Activated naive CD4-positive, alpha-beta T cell treated with anti-CD3 and anti-CD28 coated beads, Interleukin-2, amount 50 U/mL, for 24 hours (primary cell): ENCODE measurements at regions not wholly inside any gene's neighbourhood (a gene's known extent, or its start where the extent isn't known, plus 50 kb on each side); places are given as distances from the start of the nearest gene placed in this dataset.

Experiments
- H3K27ac Mint-ChIP-seq: one replicate; pipeline ENCODE4 v1.8.0; 2021; ENCODE audit warnings: mild to moderate bottlenecking, mixed read lengths
- H3K27me3 Mint-ChIP-seq: one replicate; pipeline ENCODE4 v1.8.0; 2021; ENCODE audit warnings: mixed read lengths
- H3K36me3 Mint-ChIP-seq: one replicate; pipeline ENCODE4 v1.8.0; 2021; ENCODE audit warnings: mixed read lengths
- H3K4me1 Mint-ChIP-seq: one replicate; pipeline ENCODE4 v1.8.0; 2021; ENCODE audit warnings: mixed read lengths
- H3K4me3 Mint-ChIP-seq: one replicate; pipeline ENCODE4 v1.8.0; 2021; ENCODE audit warnings: mild to moderate bottlenecking, mixed read lengths
- H3K9me3 Mint-ChIP-seq: one replicate; pipeline ENCODE4 v1.8.0; 2021; ENCODE audit warnings: mixed read lengths

GRCh38 chr11:103628121-103628520, 408.3 kb upstream of the DDI1 start:
- no peaks in the 10 kb centered on the region for H3K4me1 Mint-ChIP-seq

GRCh38 chr11:103631841-103632240, 404.6 kb upstream of the DDI1 start:
- H3K9me3 Mint-ChIP-seq: no peaks in the 10 kb centered on the region

More at GRCh38 chr11:103628121-103628520, 408.3 kb upstream of the DDI1 start:
- no peak overlapping the region for H3K27ac Mint-ChIP-seq
- H3K9me3 Mint-ChIP-seq: no peaks in the 10 kb centered on the region
- H3K4me3 Mint-ChIP-seq: no peak overlapping the region
- no peaks in the 10 kb centered on the region for H3K36me3 Mint-ChIP-seq
- peaks cover 4% of the 10 kb centered on the region for H3K27me3 Mint-ChIP-seq

GRCh38 chr11:103633068-103633788, 403.2 kb upstream of the DDI1 start:
- H3K9me3 Mint-ChIP-seq: no peaks in the 10 kb centered on the region
- H3K4me1 Mint-ChIP-seq: no peaks in the 10 kb centered on the region
- H3K27ac Mint-ChIP-seq: no peak overlapping the region
- H3K36me3 Mint-ChIP-seq: no peaks in the 10 kb centered on the region
- H3K4me3 Mint-ChIP-seq: no peak overlapping the region
- H3K27me3 Mint-ChIP-seq: no peaks in the 10 kb centered on the region

More at GRCh38 chr11:103631841-103632240, 404.6 kb upstream of the DDI1 start:
- Mint-ChIP-seq H3K4me3 (no peak overlapping the region), H3K36me3 (no peaks in the 10 kb centered on the region), H3K27me3 (peaks cover 1% of the 10 kb centered on the region), H3K4me1 (no peaks in the 10 kb centered on the region), H3K27ac (no peak overlapping the region)

DNA sequence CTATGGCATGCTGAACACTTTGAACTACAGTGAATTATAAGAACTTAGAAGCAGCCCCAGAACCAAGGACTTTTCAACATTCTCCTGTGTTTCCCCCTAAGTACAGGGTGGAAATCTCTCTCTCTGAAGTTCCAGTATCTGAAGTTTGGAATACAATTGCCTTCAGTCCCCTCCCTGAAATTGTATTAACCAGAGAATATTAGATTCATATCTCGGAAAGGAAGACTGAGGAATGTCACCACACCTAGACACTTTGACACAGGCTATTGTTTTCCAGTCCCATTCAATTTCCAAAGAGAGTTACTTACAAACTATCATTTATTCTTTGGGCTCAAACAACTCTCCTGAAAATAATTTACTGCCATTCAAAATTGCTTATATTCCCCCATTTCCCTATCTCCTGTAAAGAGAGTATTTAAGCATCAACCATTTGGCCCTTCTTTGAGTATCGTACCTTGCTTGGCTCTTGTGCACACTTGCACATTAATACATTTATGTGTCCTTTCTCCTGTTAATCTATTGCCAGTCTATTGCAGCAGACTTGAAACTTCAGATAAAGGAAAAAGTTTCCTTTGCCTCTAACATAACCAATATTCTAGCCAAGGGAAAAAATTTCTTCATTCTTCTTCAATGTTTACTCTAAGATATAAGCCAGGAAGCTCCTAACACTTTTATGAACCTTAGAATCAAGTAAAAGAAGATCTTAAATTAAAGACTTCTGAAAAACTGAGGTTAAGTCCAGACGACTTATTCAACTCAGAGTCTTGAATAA, 402.4 kb upstream of the DDI1 start:
- no peak overlapping the region for H3K27ac Mint-ChIP-seq
- no peaks in the 10 kb centered on the region for H3K36me3 Mint-ChIP-seq

DNA sequence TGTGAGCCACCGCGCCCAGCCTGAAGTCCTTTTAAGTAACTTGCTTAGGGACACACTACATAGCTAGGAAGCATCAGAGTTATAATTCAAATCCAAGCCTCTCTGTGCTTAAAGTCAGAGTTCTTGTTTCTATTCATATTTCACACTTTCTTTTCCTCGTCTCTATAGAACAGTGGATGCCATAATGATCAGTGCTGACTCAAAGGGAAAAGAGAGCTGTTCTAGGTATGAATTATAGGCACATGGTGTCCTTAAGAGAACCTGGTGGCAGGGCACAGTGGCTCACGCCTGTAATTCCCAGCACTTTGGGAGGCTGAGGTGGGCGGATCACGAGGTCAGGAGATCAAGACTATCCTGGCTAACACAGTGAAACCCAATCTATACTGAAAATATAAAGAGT, 400.2 kb upstream of the DDI1 start:
- H3K27me3 Mint-ChIP-seq: no peaks in the 10 kb centered on the region
- H3K9me3 Mint-ChIP-seq: no peaks in the 10 kb centered on the region
- H3K27ac Mint-ChIP-seq: no peak overlapping the region
- H3K36me3 Mint-ChIP-seq: no peaks in the 10 kb centered on the region
- no peak overlapping the region for H3K4me3 Mint-ChIP-seq
- no peaks in the 10 kb centered on the region for H3K4me1 Mint-ChIP-seq

More for the DNA sequence above, 402.4 kb upstream of the DDI1 start:
- Mint-ChIP-seq H3K27me3 (no peaks in the 10 kb centered on the region), H3K4me1 (no peaks in the 10 kb centered on the region), H3K9me3 (no peaks in the 10 kb centered on the region), H3K4me3 (no peak overlapping the region)

- no peak overlapping the region for H3K4me3 Mint-ChIP-seq
- no peaks in the 10 kb centered on the region for H3K4me1 Mint-ChIP-seq
- no peaks in the 10 kb centered on the region for H3K36me3 Mint-ChIP-seq
- no peak overlapping the region for H3K27ac Mint-ChIP-seq
- no peaks in the 10 kb centered on the region for H3K27me3 Mint-ChIP-seq
- H3K9me3 Mint-ChIP-seq: no peaks in the 10 kb centered on the region
Observed at GRCh38 chr11:103637295-103637694, 399.1 kb upstream of the DDI1 start.

DNA sequence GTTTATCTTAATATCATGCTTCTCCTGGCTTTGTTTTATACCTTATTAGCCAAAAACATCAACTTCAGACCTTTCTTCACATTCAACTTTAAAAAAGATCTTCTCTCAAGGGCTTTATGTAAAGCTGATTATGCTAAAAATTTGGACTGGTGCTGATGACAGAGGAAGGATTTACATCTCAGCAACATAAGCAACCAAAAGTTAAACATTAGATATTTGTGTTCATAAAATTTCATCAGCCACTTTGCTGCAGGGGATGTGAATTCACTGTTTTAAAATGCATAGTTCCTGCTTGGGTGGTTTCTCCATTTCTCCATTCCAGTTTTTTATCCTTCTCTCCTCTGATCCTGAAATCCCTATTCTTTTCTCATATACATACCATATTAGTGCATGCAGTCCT, 398.6 kb upstream of the DDI1 start:
- Mint-ChIP-seq H3K36me3 (no peaks in the 10 kb centered on the region), H3K4me3 (no peak overlapping the region)

GRCh38 chr11:103644676-103645075, 391.8 kb upstream of the DDI1 start:
- no peak overlapping the region for H3K4me3 Mint-ChIP-seq
- no peak overlapping the region for H3K27ac Mint-ChIP-seq
- H3K4me1 Mint-ChIP-seq: no peaks in the 10 kb centered on the region
- H3K36me3 Mint-ChIP-seq: no peaks in the 10 kb centered on the region
- no peaks in the 10 kb centered on the region for H3K9me3 Mint-ChIP-seq
- no peaks in the 10 kb centered on the region for H3K27me3 Mint-ChIP-seq

More for the DNA sequence above, 398.6 kb upstream of the DDI1 start:
- no peaks in the 10 kb centered on the region for H3K4me1 Mint-ChIP-seq
- no peak overlapping the region for H3K27ac Mint-ChIP-seq
- H3K9me3 Mint-ChIP-seq: no peaks in the 10 kb centered on the region
- H3K27me3 Mint-ChIP-seq: no peaks in the 10 kb centered on the region

DNA sequence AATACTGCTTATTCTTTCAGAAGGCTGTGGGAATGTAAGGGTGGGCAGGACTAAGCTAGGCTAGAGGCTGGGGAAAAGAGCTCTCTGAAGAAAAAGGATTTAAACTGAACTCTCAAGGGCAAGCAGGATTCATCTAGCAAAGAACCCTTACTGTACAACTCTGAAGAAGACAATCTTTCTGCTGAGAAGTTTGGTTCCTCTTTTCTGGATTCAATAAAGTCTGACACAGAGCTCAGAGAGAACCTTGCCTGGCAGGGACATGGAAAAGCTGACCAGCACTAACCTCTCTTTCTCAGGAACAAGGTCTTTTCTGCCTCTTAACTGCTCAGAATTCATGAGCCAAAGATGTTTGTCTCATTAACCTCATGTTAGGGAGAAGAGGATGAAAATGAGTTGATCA, 388.4 kb upstream of the DDI1 start:
- no peaks in the 10 kb centered on the region for H3K27me3 Mint-ChIP-seq
- no peak overlapping the region for H3K4me3 Mint-ChIP-seq
- H3K36me3 Mint-ChIP-seq: no peaks in the 10 kb centered on the region
- H3K27ac Mint-ChIP-seq: no peak overlapping the region
- no peaks in the 10 kb centered on the region for H3K4me1 Mint-ChIP-seq
- H3K9me3 Mint-ChIP-seq: no peaks in the 10 kb centered on the region

DNA sequence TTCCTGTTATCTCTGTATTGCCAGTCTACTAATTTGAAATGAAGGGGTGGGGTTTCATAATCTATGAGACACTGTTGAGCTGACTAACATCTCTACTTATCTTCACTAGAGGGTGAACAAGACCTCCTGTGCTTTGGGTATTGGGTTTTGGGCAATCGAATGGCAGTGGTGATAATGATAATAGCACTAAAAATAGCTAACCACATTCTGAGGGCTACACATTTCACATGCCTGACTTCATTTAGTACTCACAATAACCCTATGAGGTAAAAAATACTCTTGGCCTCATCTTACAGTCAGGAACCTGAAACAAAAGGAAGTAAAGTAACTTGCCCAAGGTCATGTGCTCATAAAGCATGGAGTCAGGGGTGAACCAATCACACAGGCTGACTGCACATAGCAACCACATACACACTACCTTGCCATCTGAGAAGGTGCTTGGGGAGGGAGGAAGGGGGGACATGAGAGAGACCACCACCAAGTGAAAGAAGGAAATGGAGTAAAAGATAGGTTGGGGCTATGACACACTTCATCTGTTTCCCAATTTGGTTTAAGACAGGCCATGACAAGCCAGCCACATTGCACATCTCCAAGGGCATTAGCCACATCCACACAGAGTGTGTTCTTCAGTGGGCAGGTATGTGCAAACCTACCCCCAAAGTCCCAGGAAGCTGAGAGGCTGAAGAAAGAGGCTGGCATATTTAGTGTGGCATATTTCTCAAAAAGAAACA, 387.6 kb upstream of the DDI1 start:
- Mint-ChIP-seq H3K9me3 (no peaks in the 10 kb centered on the region), H3K4me1 (no peaks in the 10 kb centered on the region), H3K27ac (no peak overlapping the region), H3K36me3 (no peaks in the 10 kb centered on the region), H3K27me3 (no peaks in the 10 kb centered on the region), H3K4me3 (no peak overlapping the region)

- Mint-ChIP-seq H3K4me1 (no peaks in the 10 kb centered on the region), H3K27ac (no peak overlapping the region), H3K4me3 (no peak overlapping the region), H3K9me3 (no peaks in the 10 kb centered on the region), H3K36me3 (no peaks in the 10 kb centered on the region), H3K27me3 (no peaks in the 10 kb centered on the region)
Observed at GRCh38 chr11:103649401-103649895, 387.0 kb upstream of the DDI1 start.

DNA sequence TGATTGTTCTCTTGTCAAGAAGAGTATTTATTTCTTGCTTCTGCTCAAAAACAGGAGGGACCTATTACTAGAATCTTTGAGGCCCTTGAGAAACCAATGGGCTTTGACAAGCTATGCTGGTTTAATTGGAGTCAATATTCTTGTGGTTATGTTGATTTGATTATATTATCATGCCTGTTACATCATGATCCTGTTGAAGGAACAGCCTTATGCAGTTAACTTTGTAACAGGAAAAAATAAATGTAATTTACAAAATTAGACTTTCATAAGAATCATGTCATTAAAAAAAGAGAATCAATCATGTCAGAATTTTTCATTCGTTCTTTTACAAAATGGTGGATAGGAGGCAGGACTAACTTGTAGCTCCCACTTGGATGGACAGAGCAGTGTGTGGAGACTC, 386.1 kb upstream of the DDI1 start:
- H3K4me3 Mint-ChIP-seq: no peak overlapping the region
- no peaks in the 10 kb centered on the region for H3K27me3 Mint-ChIP-seq
- no peak overlapping the region for H3K27ac Mint-ChIP-seq
- H3K4me1 Mint-ChIP-seq: no peaks in the 10 kb centered on the region
- no peaks in the 10 kb centered on the region for H3K9me3 Mint-ChIP-seq
- no peaks in the 10 kb centered on the region for H3K36me3 Mint-ChIP-seq

GRCh38 chr11:103651341-103651998, 385.0 kb upstream of the DDI1 start:
- H3K36me3 Mint-ChIP-seq: no peaks in the 10 kb centered on the region
- no peaks in the 10 kb centered on the region for H3K4me1 Mint-ChIP-seq
- no peaks in the 10 kb centered on the region for H3K9me3 Mint-ChIP-seq
- H3K27me3 Mint-ChIP-seq: no peaks in the 10 kb centered on the region
- H3K4me3 Mint-ChIP-seq: no peak overlapping the region
- H3K27ac Mint-ChIP-seq: no peak overlapping the region

GRCh38 chr11:103652013-103652412, 384.4 kb upstream of the DDI1 start:
- no peaks in the 10 kb centered on the region for H3K4me1 Mint-ChIP-seq
- no peaks in the 10 kb centered on the region for H3K36me3 Mint-ChIP-seq
- no peaks in the 10 kb centered on the region for H3K27me3 Mint-ChIP-seq
- no peak overlapping the region for H3K27ac Mint-ChIP-seq
- H3K4me3 Mint-ChIP-seq: no peak overlapping the region
- no peaks in the 10 kb centered on the region for H3K9me3 Mint-ChIP-seq

DNA sequence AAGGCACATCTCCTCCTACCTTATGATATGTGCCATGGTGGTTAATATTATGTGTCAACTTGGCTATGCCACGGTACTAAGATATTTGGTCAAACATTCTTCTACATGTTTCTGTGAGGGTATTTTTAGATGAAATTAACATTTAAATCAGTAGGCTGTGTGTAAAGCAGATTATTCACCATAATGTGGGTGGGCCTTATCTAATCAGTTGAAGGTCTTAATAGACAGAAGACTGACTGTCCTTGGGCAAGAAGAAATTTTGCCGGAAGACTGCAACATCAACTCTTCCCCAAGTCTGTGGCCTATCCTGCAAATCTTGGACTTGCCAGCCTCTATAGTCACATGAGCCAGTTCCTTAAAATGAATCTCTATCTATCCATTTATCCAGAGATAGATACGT, 380.1 kb upstream of the DDI1 start:
- Mint-ChIP-seq H3K36me3 (no peaks in the 10 kb centered on the region), H3K4me3 (no peak overlapping the region), H3K27ac (no peak overlapping the region), H3K27me3 (no peaks in the 10 kb centered on the region), H3K9me3 (no peaks in the 10 kb centered on the region), H3K4me1 (no peaks in the 10 kb centered on the region)
